HG02610 (cell line): ENCODE measurements at regions not wholly inside any gene's neighbourhood (a gene's known extent, or its start where the extent isn't known, plus 50 kb on each side); places are given as distances from the start of the nearest gene placed in this dataset.
"Not testable (repeated sequence)": the region's sequence is repeated elsewhere in the genome, so short reads cannot be mapped to it uniquely, and the experiment has no call there.

Source experiments
- ATAC-seq: cut with Tn5 transposase; IDR thresholded peaks from one replicate; pipeline ENCODE4 v1.9.1; 2021; ENCODE audit warnings: mild to moderate bottlenecking, moderate library complexity; ENCODE audit not compliant: unreplicated experiment

DNA sequence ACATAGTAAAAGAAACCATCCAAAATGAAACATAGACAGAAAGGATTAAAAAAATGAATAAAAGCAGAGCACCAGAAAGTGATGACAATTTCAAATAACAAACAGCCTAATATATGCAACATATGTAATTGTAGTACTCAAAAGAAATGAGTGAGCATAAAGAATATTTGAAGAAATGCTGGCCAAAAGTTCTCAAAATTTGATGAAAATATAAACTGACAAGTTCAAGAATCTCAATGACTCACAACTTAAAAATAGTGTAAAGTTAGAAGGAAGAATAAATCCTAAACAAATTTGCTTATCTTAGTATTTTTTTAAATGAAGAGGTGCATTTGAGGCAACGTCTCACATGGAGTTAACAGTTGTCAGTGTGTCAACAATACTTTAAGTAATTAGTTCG is 498.9 kb downstream of the SLC6A15 start:
- ATAC-seq, result no peak

- ATAC-seq, result no peak
These were observed 500.4 kb downstream of the SLC6A15 start for GRCh38 chr12:84412226-84412625.

GRCh38 chr12:84411031-84411430 is 501.6 kb downstream of the SLC6A15 start:
- ATAC-seq, result no peak

GRCh38 chr12:84408936-84409335 is 503.7 kb downstream of the SLC6A15 start:
- no peak for ATAC-seq

GRCh38 chr12:84406720-84407119 is 505.9 kb downstream of the SLC6A15 start:
- not testable (repeated sequence) for ATAC-seq

DNA sequence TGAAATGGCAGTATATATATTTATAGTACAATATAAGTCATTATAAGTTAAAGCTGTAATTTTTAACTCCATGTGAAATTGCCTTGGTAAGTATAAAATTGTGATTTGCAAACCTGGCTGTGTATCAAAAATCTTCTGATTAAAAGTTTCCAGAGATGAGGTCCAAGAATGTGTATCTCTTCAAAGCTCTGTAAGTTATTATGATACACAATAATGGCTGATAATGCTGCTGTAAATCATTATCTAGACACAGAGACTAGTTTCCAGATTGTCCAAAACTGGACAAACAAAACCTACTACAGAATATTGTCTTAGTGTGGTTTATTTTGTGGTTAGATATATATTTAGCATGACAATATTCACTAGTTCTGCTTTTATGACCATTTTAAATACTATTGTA is 514.8 kb downstream of the SLC6A15 start:
- no peak for ATAC-seq

DNA sequence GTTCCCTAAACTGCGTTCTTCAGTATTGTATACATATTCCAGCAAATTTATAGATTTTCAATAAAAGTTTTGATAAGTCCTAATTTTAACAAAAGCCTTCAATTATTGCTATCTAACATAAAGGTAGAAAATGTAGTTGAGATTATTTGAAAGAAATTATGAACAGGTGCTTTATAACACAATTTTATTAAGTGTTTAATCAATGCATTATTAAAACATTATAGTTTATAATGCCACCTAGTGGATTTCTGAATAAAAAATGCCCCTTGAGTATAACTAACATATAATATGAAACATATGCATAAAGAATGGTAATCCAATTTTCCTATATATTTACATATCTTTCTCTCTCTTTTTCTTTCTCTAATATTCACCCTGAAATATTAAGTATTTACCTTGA is 515.3 kb downstream of the SLC6A15 start:
- no peak for ATAC-seq

DNA sequence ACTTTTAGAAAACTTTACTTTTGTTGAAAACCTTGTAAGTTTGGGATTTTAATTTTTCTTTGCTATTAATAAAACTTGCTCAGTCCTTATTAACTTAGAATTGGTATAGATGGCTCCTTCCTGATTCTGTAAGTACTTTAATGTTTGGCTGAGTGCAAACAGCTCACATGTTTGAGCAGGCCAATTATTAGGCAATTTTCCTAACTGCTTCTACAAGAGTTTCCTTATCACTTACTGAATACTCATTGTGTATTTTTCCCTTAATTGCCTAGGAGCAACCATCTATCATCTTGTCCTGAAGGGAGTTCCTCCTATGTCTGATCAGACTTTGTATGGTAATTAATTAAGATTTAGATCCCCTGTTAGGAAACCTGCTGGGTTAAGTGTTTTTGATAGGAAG is 521.4 kb downstream of the SLC6A15 start:
- ATAC-seq, result not testable (repeated sequence)

DNA sequence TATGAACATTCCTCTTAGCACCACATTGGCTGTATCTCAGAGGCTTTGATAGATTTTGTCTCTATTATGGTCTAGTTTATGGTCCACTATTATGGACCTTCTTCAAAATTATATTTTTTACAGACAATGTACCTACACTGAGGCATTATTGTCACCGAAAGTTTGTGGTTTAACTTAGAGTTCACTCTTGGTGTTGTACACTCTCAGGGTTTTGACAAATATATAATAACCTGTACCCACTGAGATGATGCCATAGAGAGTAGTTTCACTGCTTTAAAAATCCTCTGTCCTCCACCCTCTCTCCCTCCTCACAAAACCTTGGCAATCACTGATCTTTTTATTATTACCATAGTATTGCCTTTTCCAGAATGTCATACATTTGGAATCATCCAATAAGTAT is 528.2 kb downstream of the SLC6A15 start:
- ATAC-seq, result no peak

GRCh38 chr12:84382486-84382885 is 530.1 kb downstream of the SLC6A15 start:
- not testable (repeated sequence) for ATAC-seq

- no peak for ATAC-seq
These were observed 536.3 kb downstream of the SLC6A15 start for GRCh38 chr12:84376320-84376719.

GRCh38 chr12:84375449-84376170 is 537.0 kb downstream of the SLC6A15 start:
- ATAC-seq, result no peak

DNA sequence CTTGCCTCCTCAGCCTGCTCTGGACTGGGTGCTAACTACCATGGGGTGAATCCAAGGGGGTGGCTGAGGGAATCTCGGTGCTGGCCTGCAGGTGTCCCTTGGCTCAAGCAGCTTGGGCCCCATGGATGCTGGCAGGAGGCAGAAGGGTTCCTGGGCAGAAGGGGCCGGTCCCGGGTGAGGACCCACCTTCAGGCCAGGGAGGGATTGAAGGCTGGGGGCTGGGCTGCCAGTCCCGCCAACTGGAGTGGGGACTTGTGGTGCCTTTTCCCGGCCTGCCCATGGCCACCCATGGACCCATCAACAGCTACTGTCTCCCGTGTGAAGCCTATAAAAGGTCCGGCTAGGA is 550.1 kb downstream of the SLC6A15 start:
- ATAC-seq, result no peak

DNA sequence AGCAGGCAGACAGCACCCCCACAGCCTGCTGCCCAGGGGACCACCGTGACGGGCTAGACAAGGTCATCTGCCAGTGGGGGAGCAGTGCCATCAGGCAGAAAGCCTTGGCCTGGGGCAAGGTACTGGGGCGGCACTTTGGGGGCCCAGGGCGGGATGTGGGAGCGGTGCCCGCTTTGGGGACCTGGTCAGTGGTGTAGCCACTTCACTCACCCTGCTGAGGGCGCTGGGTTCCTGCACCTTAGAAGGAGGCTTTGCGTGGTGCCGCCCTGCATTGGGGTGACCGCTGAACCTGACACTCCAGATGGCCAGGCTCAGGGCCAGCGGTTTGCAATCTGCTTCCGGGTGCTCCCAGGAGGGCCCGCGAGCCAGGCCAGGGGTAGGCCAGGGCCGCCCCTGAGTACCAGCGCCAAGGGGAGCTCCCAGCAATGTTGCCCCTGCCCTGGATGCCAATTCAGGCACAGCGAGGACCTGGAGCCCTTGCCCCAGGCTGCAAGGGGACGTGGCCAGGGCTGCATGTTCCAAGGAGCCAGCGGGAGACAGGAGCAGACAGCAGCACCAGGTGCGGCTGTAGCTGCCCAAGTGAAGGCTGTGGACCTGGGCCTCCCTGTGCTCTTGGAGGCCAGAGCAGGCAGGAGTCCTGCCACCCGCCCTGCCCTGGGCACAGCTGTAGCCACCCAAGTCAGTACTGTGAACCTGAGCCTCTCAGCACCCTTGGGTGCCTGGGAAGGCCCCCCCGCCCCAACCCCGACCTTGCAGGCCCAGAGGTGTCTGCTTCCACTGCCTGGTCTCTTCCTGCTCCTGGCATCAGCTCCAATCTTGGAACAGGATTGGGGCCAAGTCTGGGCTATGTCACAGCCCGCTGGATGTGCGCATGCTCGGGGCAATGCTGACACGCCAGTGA is 550.7 kb downstream of the SLC6A15 start:
- ATAC-seq, result no peak

- ATAC-seq, result no peak
These were observed 555.3 kb downstream of the SLC6A15 start for GRCh38 chr12:84357314-84357713.

DNA sequence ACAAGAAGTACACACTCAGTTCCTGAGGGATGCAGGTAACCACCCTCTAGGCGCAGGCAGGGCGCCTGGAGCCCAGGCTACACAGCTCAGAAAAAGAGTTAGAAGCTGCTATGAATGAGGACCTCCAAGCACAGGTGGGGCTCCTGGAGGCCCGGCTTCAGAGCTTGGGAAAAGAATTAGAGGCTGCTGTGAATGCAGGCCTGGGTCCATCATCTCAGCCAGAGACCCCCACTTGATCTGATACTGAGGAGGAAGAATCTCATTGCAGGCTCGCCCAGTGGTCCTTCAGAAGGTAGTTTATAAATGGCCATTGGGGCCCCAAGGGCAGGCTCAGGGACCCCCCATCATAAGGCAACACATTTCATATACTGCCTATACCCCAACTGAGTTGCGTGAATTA is 556.4 kb downstream of the SLC6A15 start:
- ATAC-seq, result no peak

- ATAC-seq, result no peak
These were observed 557.0 kb downstream of the SLC6A15 start for GRCh38 chr12:84355561-84355960.

DNA sequence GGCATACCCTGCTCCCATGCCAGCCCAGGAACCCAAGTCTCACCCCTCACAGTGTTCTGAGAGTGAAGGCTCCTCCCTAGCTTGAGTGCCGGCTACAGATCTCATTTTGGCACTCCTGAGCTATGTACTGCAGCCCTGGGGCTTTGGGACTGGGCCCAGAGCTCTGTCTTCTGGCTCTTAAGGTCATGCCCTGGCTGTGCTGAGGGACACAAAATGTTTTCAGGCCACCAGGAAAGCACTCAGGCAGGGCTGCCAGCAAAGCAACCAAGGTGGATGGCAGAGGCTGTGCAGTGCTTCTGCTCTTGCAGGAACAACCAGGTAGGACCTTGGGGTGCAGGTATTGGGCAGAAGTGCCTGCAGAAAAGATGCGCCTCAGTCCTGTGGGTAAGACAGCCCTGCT is 564.0 kb downstream of the SLC6A15 start:
- ATAC-seq, result no peak

DNA sequence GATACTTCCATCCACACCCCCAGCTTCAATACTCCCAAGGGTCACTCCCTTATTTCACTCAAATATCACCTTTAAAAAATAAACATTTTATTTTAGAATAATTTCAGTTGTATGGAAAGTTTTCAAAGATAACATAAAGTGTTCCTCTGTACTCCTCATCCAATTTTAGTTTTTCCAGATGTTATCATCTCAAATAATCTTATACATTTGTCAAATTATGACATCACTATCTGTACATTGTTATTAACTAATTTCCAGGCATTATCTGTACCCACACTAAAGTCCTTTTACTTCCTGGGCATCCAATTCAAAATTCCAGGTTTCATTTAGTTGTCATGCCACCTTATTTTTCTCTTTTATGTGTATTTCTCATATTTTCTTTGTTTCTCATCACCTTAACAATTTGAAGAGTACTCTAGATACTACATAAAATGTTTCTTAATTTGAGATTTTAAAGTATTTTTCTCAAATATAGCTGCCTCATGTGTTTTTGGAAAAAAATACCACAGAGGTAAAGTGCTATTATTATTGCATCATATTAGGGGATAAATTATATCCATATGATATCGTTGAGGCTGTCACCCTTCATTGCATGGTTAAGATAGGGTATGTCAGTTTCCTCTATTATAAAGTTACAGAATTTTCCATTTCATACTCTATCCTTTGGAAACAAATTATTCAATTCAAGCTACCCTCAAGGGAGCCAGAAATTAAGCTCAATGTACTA is 571.0 kb downstream of the SLC6A15 start:
- no peak for ATAC-seq

DNA sequence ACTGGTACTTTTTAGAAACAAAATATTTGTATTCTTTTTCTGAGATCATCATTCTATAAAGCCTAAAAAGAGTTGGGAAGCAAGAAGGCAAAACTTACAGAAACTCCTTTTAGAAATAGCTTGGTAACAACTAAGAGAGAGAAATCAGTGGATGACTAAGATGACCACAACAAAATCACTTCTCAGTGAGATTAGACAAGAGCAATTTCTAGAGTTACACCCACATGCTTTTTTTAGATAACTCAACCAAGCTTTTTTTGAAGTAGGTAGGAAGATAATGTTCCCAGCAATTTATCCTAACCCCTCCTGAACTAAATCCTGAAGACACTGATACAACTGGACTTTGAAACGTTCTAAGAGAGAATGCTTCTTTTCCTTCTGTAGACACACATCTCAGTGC is 576.4 kb downstream of the SLC6A15 start:
- no peak for ATAC-seq

DNA sequence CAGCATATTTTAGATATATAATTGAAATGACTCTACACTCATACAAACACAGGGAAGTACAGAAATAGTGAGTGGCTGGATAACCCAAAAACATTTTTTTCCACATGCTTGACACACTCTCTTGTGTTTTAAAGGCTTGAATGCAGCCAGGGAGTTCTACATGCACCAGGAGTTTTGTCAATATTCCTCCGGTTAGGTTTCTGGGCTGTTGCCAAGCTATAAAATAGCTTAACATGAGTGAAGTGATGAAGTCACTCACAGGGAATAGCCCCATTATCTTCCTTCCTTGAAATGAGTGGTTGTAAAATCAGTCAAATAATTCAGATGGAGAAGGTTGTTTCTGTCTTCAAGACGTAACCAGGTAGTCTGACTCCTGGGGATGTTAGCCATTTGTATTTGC is 582.7 kb downstream of the SLC6A15 start:
- ATAC-seq, result no peak

- ATAC-seq, result no peak
These were observed 596.7 kb downstream of the SLC6A15 start for GRCh38 chr12:84315926-84316325.
